ENCODE measurements at regions not wholly inside any gene's neighbourhood (a gene's known extent, or its start where the extent isn't known, plus 50 kb on each side); places are given as distances from the start of the nearest gene placed in this dataset.
"Not testable (repeated sequence)": the region's sequence is repeated elsewhere in the genome, so short reads cannot be mapped to it uniquely, and the experiment has no call there.

DNA sequence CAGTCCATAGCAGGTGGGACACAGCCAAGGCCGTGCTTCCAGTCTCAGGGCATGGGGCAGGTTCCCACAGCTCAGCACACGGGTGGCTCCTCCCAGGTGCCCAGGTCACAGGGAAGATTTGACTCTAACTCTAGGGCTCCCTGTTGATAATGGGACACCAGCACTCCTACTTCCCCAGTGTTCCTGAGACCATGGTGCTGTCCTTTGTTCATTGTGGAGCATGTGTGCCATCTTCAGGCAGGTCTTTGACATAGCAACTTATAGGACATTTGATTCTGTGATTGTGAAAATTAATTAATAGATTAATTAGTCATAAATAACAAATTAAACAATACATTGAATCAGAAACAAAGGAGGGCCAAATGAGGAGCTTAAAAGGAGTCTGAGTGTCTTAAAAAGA lies 635.0 kb downstream of the RPIA start:
- DNase-seq, result not testable (repeated sequence)

DNA sequence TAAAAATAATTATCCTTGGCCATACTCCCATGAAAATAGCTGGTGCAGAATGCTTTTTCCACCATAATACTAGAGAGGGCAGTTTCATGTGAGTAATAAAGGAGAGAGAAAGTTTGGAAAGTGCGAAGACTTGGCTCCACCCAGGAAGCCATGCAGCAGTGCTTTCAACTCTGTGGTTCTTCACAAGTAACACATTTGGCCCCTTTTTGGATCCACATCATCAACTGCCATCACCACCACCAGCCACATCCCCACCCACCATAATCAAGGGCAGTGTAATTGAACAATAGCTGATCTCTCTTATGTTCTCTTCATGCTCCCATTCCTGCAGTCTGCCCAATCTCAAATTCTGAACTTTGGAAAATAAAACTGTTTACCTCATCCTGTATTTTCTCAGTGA lies 637.3 kb downstream of the RPIA start:
- DNase-seq, result not testable (repeated sequence)
